Dedifferentiated amniotic fluid mesenchymal stem cell (primary cell): ENCODE measurements at regions not wholly inside any gene's neighbourhood (a gene's known extent, or its start where the extent isn't known, plus 50 kb on each side); places are given as distances from the start of the nearest gene placed in this dataset.

Source experiments
- DNase-seq: peaks from one replicate; pipeline ENCODE4 v3.0.0-alpha.2; 2016; ENCODE audit errors: extremely low spot score

- DNase-seq = no peak
Measured at GRCh38 chr15:46231786-46232185, 597.0 kb downstream of the SQOR start.

GRCh38 chr15:46232471-46232870, 597.6 kb downstream of the SQOR start:
- no peak for DNase-seq

- no peak for DNase-seq
Measured at GRCh38 chr15:46242935-46243334, 608.1 kb downstream of the SQOR start.

GRCh38 chr15:46251903-46252302, 617.1 kb downstream of the SQOR start:
- no peak for DNase-seq

GRCh38 chr15:46258056-46258455, 623.2 kb downstream of the SQOR start:
- no peak for DNase-seq

GRCh38 chr15:46260937-46261336, 626.1 kb downstream of the SQOR start:
- no peak for DNase-seq

GRCh38 chr15:46265664-46266347, 631.0 kb downstream of the SQOR start:
- DNase-seq = no peak

GRCh38 chr15:46266661-46267060, 631.8 kb downstream of the SQOR start:
- no peak for DNase-seq

- no peak for DNase-seq
Measured at GRCh38 chr15:46270481-46271147, 635.8 kb downstream of the SQOR start.

- DNase-seq = no peak
Measured at GRCh38 chr15:46275701-46276100, 640.9 kb downstream of the SQOR start.

GRCh38 chr15:46277451-46277850, 642.6 kb downstream of the SQOR start:
- no peak for DNase-seq

GRCh38 chr15:46278062-46278461, 643.2 kb downstream of the SQOR start:
- DNase-seq = no peak

GRCh38 chr15:46278486-46279090, 643.8 kb downstream of the SQOR start:
- no peak for DNase-seq

GRCh38 chr15:46280762-46281542, 646.1 kb downstream of the SQOR start:
- DNase-seq = no peak

- DNase-seq = no peak
Measured at GRCh38 chr15:46293550-46293949, 658.7 kb downstream of the SQOR start.

GRCh38 chr15:46296002-46296401, 661.2 kb downstream of the SQOR start:
- no peak for DNase-seq

GRCh38 chr15:46296797-46297196, 662.0 kb downstream of the SQOR start:
- no peak for DNase-seq

- DNase-seq = no peak
Measured at GRCh38 chr15:46297766-46298165, 662.9 kb downstream of the SQOR start.

- no peak for DNase-seq
Measured at GRCh38 chr15:46300716-46301115, 665.9 kb downstream of the SQOR start.

- DNase-seq = no peak
Measured at GRCh38 chr15:46301291-46301690, 666.5 kb downstream of the SQOR start.

- no peak for DNase-seq
Measured at GRCh38 chr15:46301826-46302225, 667.0 kb downstream of the SQOR start.

- no peak for DNase-seq
Measured at GRCh38 chr15:46304321-46304720, 669.5 kb downstream of the SQOR start.
